GM23338 (cell line): ENCODE measurements at regions not wholly inside any gene's neighbourhood (a gene's known extent, or its start where the extent isn't known, plus 50 kb on each side); places are given as distances from the start of the nearest gene placed in this dataset.

Experiments used
- ATAC-seq: fragments of 200-7000 bp; cut with Tn5 transposase; 3 replicates; pipeline ENCODE4 v1.9.1; 2020
- DNase-seq: peaks from one replicate; pipeline ENCODE4 v3.0.0-alpha.2; 2015; ENCODE audit warnings: low spot score
- H2AFZ ChIP-seq: fragments of 200-600 bp; sonication (generic); 2 replicates; pipeline ENCODE4 v1.8.0; 2016; ENCODE audit warnings: antibody characterized with exemption, mild to moderate bottlenecking, moderate library complexity
- H3F3A ChIP-seq: fragments of 200-600 bp; sonication (generic); replicated peaks from 2 replicates; pipeline ENCODE4 v1.8.0; 2017; ENCODE audit warnings: antibody characterized with exemption, mixed run types, low read depth
- H3K27ac ChIP-seq: fragments of 200-600 bp; sonication (generic); 2 replicates; pipeline ENCODE4 v1.6.1; 2016; ENCODE audit warnings: low read depth
- H3K27me3 ChIP-seq: fragments of 200-600 bp; sonication (generic); 2 replicates; pipeline ENCODE4 v1.8.0; 2016; ENCODE audit warnings: mild to moderate bottlenecking, mixed run types, moderate library complexity; ENCODE audit not compliant: insufficient read depth
- H3K36me3 ChIP-seq: fragments of 200-600 bp; sonication (generic); 2 replicates; pipeline ENCODE4 v1.8.0; 2016; ENCODE audit warnings: mild to moderate bottlenecking; ENCODE audit not compliant: insufficient read depth
- H3K4me1 ChIP-seq: fragments of 200-600 bp; sonication (generic); 2 replicates; pipeline ENCODE4 v1.8.0; 2016; ENCODE audit warnings: mild to moderate bottlenecking, moderate library complexity; ENCODE audit not compliant: insufficient read depth
- H3K4me2 ChIP-seq: fragments of 200-600 bp; sonication (generic); 2 replicates; pipeline ENCODE4 v1.7.1; 2017; ENCODE audit warnings: mixed run types
- H3K4me3 ChIP-seq: fragments of 200-600 bp; sonication (generic); 2 replicates; pipeline ENCODE4 v1.6.1; 2016; ENCODE audit warnings: mixed run types
- H3K79me2 ChIP-seq: fragments of 200-600 bp; sonication (generic); replicated peaks from 2 replicates; pipeline ENCODE4 v1.8.0; 2017; ENCODE audit warnings: mild to moderate bottlenecking; ENCODE audit not compliant: insufficient read depth
- H3K9me2 ChIP-seq: fragments of 200-600 bp; sonication (generic); 2 replicates; pipeline ENCODE4 v1.8.0; 2017; ENCODE audit not compliant: insufficient read depth
- H4K20me1 ChIP-seq: fragments of 200-600 bp; sonication (generic); replicated peaks from 2 replicates; pipeline ENCODE4 v1.8.0; 2017; ENCODE audit warnings: mild to moderate bottlenecking; ENCODE audit not compliant: insufficient read depth
- H3K27ac Mint-ChIP-seq: 2 replicates; pipeline ENCODE4 v1.8.0; 2020; ENCODE audit warnings: inconsistent platforms, mild to moderate bottlenecking, moderate library complexity, mixed read lengths
- H3K27me3 Mint-ChIP-seq: 3 replicates; pipeline ENCODE4 v1.8.0; 2022; ENCODE audit warnings: low read depth, mild to moderate bottlenecking, moderate library complexity, mixed read lengths, inconsistent platforms; ENCODE audit not compliant: insufficient read depth, poor library complexity
- H3K36me3 Mint-ChIP-seq: 3 replicates; pipeline ENCODE4 v1.8.0; 2021; ENCODE audit warnings: low read depth, mild to moderate bottlenecking, inconsistent platforms, moderate library complexity, mixed read lengths
- H3K4me1 Mint-ChIP-seq: 3 replicates; pipeline ENCODE4 v1.8.0; 2020; ENCODE audit warnings: mild to moderate bottlenecking, inconsistent platforms, mixed read lengths
- H3K4me3 Mint-ChIP-seq: 3 replicates; pipeline ENCODE4 v1.8.0; 2021; ENCODE audit warnings: moderate library complexity, mild to moderate bottlenecking, inconsistent platforms, mixed read lengths
- H3K9me3 Mint-ChIP-seq: 3 replicates; pipeline ENCODE4 v1.8.0; 2020; ENCODE audit warnings: moderate library complexity, mild to moderate bottlenecking, inconsistent platforms, mixed read lengths
- CREB1 ChIP-seq: fragments of 250-450 bp; sonication (Bioruptor Pico); IDR thresholded peaks from 2 replicates; pipeline ENCODE4 v1.5.0; 2020; ENCODE audit warnings: low read depth, mild to moderate bottlenecking, moderate library complexity
- EZH2phosphoT487 ChIP-seq: fragments of 200-600 bp; sonication (generic); IDR thresholded peaks from one replicate; pipeline ENCODE4 v1.8.1; 2018; ENCODE audit warnings: antibody characterized with exemption; ENCODE audit not compliant: unreplicated experiment
- JUNB ChIP-seq: IDR thresholded peaks from one replicate; pipeline ENCODE4 v1.6.1; 2016; ENCODE audit warnings: antibody characterized with exemption; ENCODE audit not compliant: unreplicated experiment
- POLR2AphosphoS5 ChIP-seq: IDR thresholded peaks from 2 replicates; pipeline ENCODE4 v1.6.1; 2016; ENCODE audit warnings: antibody characterized with exemption, low read depth
- STAT1 ChIP-seq: IDR thresholded peaks from one replicate; pipeline ENCODE4 v1.6.1; 2016; ENCODE audit warnings: antibody characterized with exemption; ENCODE audit not compliant: unreplicated experiment
- ZNF114 ChIP-seq: fragments of 250-450 bp; sonication (Bioruptor Pico); IDR thresholded peaks from 2 replicates; pipeline ENCODE4 v1.5.0; 2020; ENCODE audit warnings: mild to moderate bottlenecking, moderate library complexity
- ZNF331 ChIP-seq: fragments of 250-450 bp; sonication (Bioruptor Pico); IDR thresholded peaks from 2 replicates; pipeline ENCODE4 v1.5.0; 2020; ENCODE audit warnings: low read depth, mild to moderate bottlenecking, moderate library complexity
- TF ChIP-seq, protein P1 (sequence below): IDR thresholded peaks from 2 replicates; pipeline ENCODE4 v1.6.1; 2016; ENCODE audit warnings: antibody characterized with exemption
- TF ChIP-seq, protein P2 (sequence below), 2 experiments: fragments of 200-600 bp in 1 of 2; sonication (generic) in 1 of 2; conservative IDR thresholded peaks; 2 replicates each; pipeline versions ENCODE4 v1.5.1 to v1.6.1; 2016 to 2017; ENCODE audit warnings: antibody characterized with exemption in 2 of 2, low read depth in 2 of 2, mild to moderate bottlenecking in 2 of 2, moderate library complexity in 1 of 2
- TF ChIP-seq, protein P3 (sequence below): fragments of 250-450 bp; sonication (Bioruptor Pico); IDR thresholded peaks from 2 replicates; pipeline ENCODE4 v1.5.0; 2020; ENCODE audit warnings: mild to moderate bottlenecking, moderate library complexity

DNA sequence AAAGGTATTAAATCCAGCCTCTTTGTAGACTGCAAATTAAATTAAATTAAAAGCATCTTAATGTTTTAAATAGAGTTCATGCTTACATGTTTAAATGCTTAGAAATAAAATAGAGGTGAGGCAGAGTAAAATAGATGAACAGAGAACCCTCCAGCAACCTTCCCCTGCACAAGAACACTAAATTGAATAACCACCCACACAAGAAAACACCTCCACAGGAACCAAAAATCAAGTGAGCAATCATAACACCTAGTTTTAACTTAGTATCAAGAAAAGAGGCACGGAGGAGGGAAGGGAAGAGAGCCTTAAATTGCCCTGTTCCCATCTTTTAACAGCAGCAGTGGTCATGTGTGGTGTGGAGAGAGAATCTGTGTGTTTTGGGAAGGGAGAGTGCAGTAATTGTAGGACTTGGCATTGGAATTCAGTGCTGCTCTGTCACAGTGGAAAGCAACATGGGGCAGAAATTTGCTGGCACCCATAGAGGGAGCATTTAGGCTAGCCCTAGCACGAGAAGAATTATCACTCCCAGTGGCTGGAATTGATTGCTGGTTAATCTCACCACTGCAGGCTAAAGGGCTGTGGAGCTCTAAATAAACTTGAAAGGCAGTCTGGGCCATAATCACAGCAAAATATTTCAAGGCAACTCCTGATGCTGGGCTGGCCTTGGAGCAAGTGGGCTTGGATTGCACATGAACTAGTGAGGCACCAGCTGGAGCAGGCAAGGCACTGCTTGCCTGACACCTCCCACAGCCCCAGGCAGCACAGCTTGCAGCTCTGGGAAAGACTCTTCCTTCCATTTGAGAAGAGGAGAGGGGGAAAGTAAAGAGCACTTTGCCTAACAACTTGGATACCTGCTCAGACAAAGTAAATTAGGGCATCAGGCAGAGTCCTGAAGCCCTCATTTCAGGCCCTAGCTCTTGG, 1478.8 kb downstream of the NCAM2 start:
- H3K27ac ChIP-seq, result no peak overlapping the region
- H3K4me2 ChIP-seq, result no peak overlapping the region
- no peak overlapping the region for H3K27ac Mint-ChIP-seq
- DNase-seq (peak; percentile 20), ATAC-seq (peak; percentile 83)
- no peaks in the 10 kb centered on the region for H3K9me2 ChIP-seq
- H3K27me3 Mint-ChIP-seq, result no peaks in the 10 kb centered on the region
- H3K4me1 Mint-ChIP-seq, result no peaks in the 10 kb centered on the region
- H3F3A ChIP-seq, result no peaks in the 10 kb centered on the region
- H3K36me3 Mint-ChIP-seq, result peaks cover 3% of the 10 kb centered on the region; the same call in 1 of the 3 replicates
- no peaks in the 10 kb centered on the region for H3K79me2 ChIP-seq
- no peaks in the 10 kb centered on the region for H3K27me3 ChIP-seq
- no peak overlapping the region for H3K4me3 Mint-ChIP-seq
- H3K36me3 ChIP-seq, result no peaks in the 10 kb centered on the region
- TF ChIP-seq, protein P1, sequence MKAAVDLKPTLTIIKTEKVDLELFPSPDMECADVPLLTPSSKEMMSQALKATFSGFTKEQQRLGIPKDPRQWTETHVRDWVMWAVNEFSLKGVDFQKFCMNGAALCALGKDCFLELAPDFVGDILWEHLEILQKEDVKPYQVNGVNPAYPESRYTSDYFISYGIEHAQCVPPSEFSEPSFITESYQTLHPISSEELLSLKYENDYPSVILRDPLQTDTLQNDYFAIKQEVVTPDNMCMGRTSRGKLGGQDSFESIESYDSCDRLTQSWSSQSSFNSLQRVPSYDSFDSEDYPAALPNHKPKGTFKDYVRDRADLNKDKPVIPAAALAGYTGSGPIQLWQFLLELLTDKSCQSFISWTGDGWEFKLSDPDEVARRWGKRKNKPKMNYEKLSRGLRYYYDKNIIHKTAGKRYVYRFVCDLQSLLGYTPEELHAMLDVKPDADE, result no peak
- TF ChIP-seq, protein P2, sequence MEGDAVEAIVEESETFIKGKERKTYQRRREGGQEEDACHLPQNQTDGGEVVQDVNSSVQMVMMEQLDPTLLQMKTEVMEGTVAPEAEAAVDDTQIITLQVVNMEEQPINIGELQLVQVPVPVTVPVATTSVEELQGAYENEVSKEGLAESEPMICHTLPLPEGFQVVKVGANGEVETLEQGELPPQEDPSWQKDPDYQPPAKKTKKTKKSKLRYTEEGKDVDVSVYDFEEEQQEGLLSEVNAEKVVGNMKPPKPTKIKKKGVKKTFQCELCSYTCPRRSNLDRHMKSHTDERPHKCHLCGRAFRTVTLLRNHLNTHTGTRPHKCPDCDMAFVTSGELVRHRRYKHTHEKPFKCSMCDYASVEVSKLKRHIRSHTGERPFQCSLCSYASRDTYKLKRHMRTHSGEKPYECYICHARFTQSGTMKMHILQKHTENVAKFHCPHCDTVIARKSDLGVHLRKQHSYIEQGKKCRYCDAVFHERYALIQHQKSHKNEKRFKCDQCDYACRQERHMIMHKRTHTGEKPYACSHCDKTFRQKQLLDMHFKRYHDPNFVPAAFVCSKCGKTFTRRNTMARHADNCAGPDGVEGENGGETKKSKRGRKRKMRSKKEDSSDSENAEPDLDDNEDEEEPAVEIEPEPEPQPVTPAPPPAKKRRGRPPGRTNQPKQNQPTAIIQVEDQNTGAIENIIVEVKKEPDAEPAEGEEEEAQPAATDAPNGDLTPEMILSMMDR (conservative IDR thresholded peaks at IDR 0.05; ENCODE audit: low read depth in 2 of 2), result 0 out of 4 replicates have a peak, but pooled peaks of 1 of the 2 experiments have one; percentile 15
- no peak for TF ChIP-seq POLR2AphosphoS5
- H3K9me3 Mint-ChIP-seq, result peaks cover 18% of the 10 kb centered on the region; the same call in 2 of the 3 replicates
- no peak overlapping the region for H3K4me3 ChIP-seq
- H3K4me1 ChIP-seq, result no peaks in the 10 kb centered on the region
- H2AFZ ChIP-seq, result no peak overlapping the region
- no peaks in the 10 kb centered on the region for H4K20me1 ChIP-seq

DNA sequence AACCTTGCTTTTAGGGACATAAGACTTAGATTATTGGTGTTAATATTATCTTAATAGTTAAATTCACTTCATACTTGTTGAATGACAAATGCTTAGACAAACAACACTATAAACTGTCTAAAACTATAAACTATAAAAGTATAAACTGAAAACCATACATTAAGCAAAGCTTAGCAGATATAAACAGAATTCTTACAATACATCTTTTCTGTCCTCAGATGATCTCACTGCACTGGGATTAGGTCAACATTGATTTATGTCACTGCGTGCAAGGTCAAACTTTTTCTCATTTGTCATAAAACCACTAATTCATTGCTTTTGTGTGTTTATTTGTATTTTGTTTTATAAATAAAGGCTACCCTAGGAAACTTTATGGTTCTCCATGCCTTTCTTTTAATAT, 1491.8 kb downstream of the NCAM2 start:
- Histone ChIP-seq H3K36me3 (no peaks in the 10 kb centered on the region), H3K79me2 (no peaks in the 10 kb centered on the region), H3F3A (no peaks in the 10 kb centered on the region), H3K27ac (no peak overlapping the region), H3K4me2 (no peak overlapping the region), H3K27me3 (no peaks in the 10 kb centered on the region), H3K4me3 (no peak overlapping the region), H4K20me1 (no peaks in the 10 kb centered on the region), H3K4me1 (no peaks in the 10 kb centered on the region), H2AFZ (no peak overlapping the region), H3K9me2 (no peaks in the 10 kb centered on the region)
- ATAC-seq (no peak), DNase-seq (no peak)
- Mint-ChIP-seq H3K36me3 (no peaks in the 10 kb centered on the region; the same call in 2 of the 3 replicates), H3K27me3 (no peaks in the 10 kb centered on the region), H3K27ac (no peak overlapping the region), H3K4me3 (no peak overlapping the region), H3K4me1 (no peaks in the 10 kb centered on the region), H3K9me3 (0 out of 3 replicates have a peak, but pooled peaks cover 4% of the 10 kb centered on the region)
- no peak for TF ChIP-seq ZNF331
- no peak for TF ChIP-seq EZH2phosphoT487
- TF ChIP-seq, protein P3, sequence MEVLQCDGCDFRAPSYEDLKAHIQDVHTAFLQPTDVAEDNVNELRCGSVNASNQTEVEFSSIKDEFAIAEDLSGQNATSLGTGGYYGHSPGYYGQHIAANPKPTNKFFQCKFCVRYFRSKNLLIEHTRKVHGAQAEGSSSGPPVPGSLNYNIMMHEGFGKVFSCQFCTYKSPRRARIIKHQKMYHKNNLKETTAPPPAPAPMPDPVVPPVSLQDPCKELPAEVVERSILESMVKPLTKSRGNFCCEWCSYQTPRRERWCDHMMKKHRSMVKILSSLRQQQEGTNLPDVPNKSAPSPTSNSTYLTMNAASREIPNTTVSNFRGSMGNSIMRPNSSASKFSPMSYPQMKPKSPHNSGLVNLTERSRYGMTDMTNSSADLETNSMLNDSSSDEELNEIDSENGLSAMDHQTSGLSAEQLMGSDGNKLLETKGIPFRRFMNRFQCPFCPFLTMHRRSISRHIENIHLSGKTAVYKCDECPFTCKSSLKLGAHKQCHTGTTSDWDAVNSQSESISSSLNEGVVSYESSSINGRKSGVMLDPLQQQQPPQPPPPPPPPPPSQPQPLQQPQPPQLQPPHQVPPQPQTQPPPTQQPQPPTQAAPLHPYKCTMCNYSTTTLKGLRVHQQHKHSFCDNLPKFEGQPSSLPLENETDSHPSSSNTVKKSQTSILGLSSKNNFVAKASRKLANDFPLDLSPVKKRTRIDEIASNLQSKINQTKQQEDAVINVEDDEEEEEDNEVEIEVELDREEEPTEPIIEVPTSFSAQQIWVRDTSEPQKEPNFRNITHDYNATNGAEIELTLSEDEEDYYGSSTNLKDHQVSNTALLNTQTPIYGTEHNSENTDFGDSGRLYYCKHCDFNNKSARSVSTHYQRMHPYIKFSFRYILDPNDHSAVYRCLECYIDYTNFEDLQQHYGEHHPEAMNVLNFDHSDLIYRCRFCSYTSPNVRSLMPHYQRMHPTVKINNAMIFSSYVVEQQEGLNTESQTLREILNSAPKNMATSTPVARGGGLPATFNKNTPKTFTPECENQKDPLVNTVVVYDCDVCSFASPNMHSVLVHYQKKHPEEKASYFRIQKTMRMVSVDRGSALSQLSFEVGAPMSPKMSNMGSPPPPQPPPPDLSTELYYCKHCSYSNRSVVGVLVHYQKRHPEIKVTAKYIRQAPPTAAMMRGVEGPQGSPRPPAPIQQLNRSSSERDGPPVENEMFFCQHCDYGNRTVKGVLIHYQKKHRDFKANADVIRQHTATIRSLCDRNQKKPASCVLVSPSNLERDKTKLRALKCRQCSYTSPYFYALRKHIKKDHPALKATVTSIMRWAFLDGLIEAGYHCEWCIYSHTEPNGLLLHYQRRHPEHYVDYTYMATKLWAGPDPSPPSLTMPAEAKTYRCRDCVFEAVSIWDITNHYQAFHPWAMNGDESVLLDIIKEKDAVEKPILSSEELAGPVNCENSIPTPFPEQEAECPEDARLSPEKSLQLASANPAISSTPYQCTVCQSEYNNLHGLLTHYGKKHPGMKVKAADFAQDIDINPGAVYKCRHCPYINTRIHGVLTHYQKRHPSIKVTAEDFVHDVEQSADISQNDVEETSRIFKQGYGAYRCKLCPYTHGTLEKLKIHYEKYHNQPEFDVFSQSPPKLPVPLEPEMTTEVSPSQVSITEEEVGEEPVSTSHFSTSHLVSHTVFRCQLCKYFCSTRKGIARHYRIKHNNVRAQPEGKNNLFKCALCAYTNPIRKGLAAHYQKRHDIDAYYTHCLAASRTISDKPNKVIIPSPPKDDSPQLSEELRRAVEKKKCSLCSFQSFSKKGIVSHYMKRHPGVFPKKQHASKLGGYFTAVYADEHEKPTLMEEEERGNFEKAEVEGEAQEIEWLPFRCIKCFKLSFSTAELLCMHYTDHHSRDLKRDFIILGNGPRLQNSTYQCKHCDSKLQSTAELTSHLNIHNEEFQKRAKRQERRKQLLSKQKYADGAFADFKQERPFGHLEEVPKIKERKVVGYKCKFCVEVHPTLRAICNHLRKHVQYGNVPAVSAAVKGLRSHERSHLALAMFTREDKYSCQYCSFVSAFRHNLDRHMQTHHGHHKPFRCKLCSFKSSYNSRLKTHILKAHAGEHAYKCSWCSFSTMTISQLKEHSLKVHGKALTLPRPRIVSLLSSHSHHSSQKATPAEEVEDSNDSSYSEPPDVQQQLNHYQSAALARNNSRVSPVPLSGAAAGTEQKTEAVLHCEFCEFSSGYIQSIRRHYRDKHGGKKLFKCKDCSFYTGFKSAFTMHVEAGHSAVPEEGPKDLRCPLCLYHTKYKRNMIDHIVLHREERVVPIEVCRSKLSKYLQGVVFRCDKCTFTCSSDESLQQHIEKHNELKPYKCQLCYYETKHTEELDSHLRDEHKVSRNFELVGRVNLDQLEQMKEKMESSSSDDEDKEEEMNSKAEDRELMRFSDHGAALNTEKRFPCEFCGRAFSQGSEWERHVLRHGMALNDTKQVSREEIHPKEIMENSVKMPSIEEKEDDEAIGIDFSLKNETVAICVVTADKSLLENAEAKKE (CRISPR knock-in tag), result no peak
- no peak for TF ChIP-seq CREB1 (CRISPR knock-in tag)
- no peak for TF ChIP-seq ZNF114 (CRISPR knock-in tag)
- TF ChIP-seq, protein P1, result no peak
- no peak for TF ChIP-seq JUNB
- no peak for TF ChIP-seq STAT1
